PC-9 (cell line): ENCODE measurements at regions not wholly inside any gene's neighbourhood (a gene's known extent, or its start where the extent isn't known, plus 50 kb on each side); places are given as distances from the start of the nearest gene placed in this dataset.

ENCODE experiments used
- BruUV-seq: library from RNA; stranded (reverse); fragments of 400-500 nt; replicated peaks from 2 replicates; lab custom pipeline; 2021; lab: Mats Ljungman, UMichigan
- CTCF ChIA-PET: fragments of 300-600 bp; sonication (Branson Sonifier 250); formaldehyde crosslinking; loops from one replicate; lab custom pipeline; 2022; ENCODE audit warnings: antibody characterized with exemption; lab: Charles Lee
- POLR2A ChIA-PET: fragments of 300-600 bp; sonication (Branson Sonifier 250); formaldehyde crosslinking; loops from one replicate; lab custom pipeline; 2022; ENCODE audit warnings: antibody characterized with exemption; ENCODE audit not compliant: unreplicated experiment; lab: Charles Lee
- DNase-seq, 2 experiments: peaks; one replicate each; pipeline versions ENCODE4 v3.0.0 to v3.0.0-alpha.2; 2015 to 2022; ENCODE audit warnings: mixed read lengths in 1 of 2
- H2AFZ ChIP-seq: fragments of 200-600 bp; sonication (generic); 2 replicates; pipeline ENCODE4 v1.8.1; 2017; ENCODE audit warnings: antibody characterized with exemption
- H3F3A ChIP-seq: fragments of 200-600 bp; sonication (generic); 2 replicates; pipeline ENCODE4 v1.8.1; 2017; ENCODE audit warnings: antibody characterized with exemption, mild to moderate bottlenecking, low read depth; ENCODE audit not compliant: insufficient read depth
- H3K27ac ChIP-seq: fragments of 200-600 bp; sonication (generic); 2 replicates; pipeline ENCODE4 v1.6.1; 2016; ENCODE audit warnings: mixed run types
- H3K27me3 ChIP-seq: fragments of 200-600 bp; sonication (generic); 2 replicates; pipeline ENCODE4 v1.6.1; 2016; ENCODE audit warnings: low read depth, mixed run types; ENCODE audit not compliant: insufficient read depth
- H3K36me3 ChIP-seq: fragments of 200-600 bp; sonication (generic); 2 replicates; pipeline ENCODE4 v1.6.1; 2016; ENCODE audit warnings: low read depth, mixed run types
- H3K4me1 ChIP-seq: fragments of 200-600 bp; sonication (generic); replicated peaks from 2 replicates; pipeline ENCODE4 v1.6.1; 2016; ENCODE audit warnings: mixed run types; ENCODE audit not compliant: insufficient read depth
- H3K4me2 ChIP-seq: fragments of 200-600 bp; sonication (generic); 2 replicates; pipeline ENCODE4 v1.6.1; 2017; ENCODE audit warnings: mixed run types
- H3K4me3 ChIP-seq: fragments of 200-600 bp; sonication (generic); 2 replicates; pipeline ENCODE4 v1.6.1; 2016; ENCODE audit warnings: mixed run types
- H3K79me2 ChIP-seq: fragments of 200-600 bp; sonication (generic); 2 replicates; pipeline ENCODE4 v1.6.1; 2017; ENCODE audit warnings: low read depth, mixed run types
- H3K9me2 ChIP-seq: fragments of 200-600 bp; sonication (generic); 2 replicates; pipeline ENCODE4 v1.8.1; 2017; ENCODE audit warnings: mild to moderate bottlenecking; ENCODE audit not compliant: insufficient read depth
- H3K9me3 ChIP-seq: fragments of 200-600 bp; sonication (generic); 2 replicates; pipeline ENCODE4 v1.8.1; 2016; ENCODE audit warnings: low read depth; ENCODE audit not compliant: insufficient read depth
- H4K20me1 ChIP-seq: fragments of 200-600 bp; sonication (generic); 2 replicates; pipeline ENCODE4 v1.8.1; 2017; ENCODE audit not compliant: insufficient read depth
- EZH2 ChIP-seq: fragments of 200-600 bp; sonication (generic); IDR thresholded peaks from 2 replicates; pipeline ENCODE4 v1.8.0; 2017; ENCODE audit warnings: antibody characterized with exemption, low read depth
- intact Hi-C: fragments of 100-400 bp; cut with micrococcal nuclease; formaldehyde crosslinking; loops from one replicate; pipeline ENCODE4 v1.10.0; 2022; ENCODE audit not compliant: unreplicated experiment
- TF ChIP-seq, protein P1 (sequence below): fragments of 200-600 bp; sonication (generic); conservative IDR thresholded peaks from 2 replicates; pipeline ENCODE4 v1.6.1; 2017; ENCODE audit warnings: mixed run types, antibody characterized with exemption, mild to moderate bottlenecking, moderate library complexity

DNA sequence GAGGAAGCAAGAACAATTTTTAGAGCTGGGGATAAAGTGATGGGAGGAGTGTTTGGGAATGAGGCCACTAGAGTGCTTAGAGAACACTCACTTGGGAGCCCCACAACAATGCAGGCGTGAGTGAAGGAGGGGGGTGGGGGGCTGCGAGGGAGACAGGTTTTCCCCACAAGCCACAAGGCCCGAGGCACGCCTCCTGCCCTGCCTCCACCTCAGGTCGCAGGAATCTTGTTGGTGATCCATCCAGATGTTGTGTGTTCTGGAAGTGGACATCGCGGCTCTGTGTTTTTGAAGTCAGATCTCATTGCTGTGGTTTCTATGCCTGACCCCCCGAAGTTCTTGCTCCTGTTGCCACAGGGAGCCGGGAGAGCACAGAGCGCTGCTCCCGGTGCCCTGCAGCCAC lies 178.0 kb upstream of the BMPER start:
- no peaks in the 10 kb centered on the region for H3K9me2 ChIP-seq
- POLR2A ChIA-PET: interaction anchor here (0.7 kb wide), 1 partner anchor 153 kb away, joined by 3 read pairs; no protein-coding TSS in a partner anchor
- no peak for TF ChIP-seq EZH2
- TF ChIP-seq, protein P1, sequence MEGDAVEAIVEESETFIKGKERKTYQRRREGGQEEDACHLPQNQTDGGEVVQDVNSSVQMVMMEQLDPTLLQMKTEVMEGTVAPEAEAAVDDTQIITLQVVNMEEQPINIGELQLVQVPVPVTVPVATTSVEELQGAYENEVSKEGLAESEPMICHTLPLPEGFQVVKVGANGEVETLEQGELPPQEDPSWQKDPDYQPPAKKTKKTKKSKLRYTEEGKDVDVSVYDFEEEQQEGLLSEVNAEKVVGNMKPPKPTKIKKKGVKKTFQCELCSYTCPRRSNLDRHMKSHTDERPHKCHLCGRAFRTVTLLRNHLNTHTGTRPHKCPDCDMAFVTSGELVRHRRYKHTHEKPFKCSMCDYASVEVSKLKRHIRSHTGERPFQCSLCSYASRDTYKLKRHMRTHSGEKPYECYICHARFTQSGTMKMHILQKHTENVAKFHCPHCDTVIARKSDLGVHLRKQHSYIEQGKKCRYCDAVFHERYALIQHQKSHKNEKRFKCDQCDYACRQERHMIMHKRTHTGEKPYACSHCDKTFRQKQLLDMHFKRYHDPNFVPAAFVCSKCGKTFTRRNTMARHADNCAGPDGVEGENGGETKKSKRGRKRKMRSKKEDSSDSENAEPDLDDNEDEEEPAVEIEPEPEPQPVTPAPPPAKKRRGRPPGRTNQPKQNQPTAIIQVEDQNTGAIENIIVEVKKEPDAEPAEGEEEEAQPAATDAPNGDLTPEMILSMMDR: no peak
- H3K9me3 ChIP-seq: no peaks in the 10 kb centered on the region
- H4K20me1 ChIP-seq: no peaks in the 10 kb centered on the region
- H3K36me3 ChIP-seq: no peaks in the 10 kb centered on the region
- no peak overlapping the region for H3K4me2 ChIP-seq
- H2AFZ ChIP-seq: no peak overlapping the region
- intact Hi-C loops: no loop called here
- no peaks in the 10 kb centered on the region for H3F3A ChIP-seq
- H3K4me3 ChIP-seq: no peak overlapping the region
- no peaks in the 10 kb centered on the region for H3K79me2 ChIP-seq
- H3K27ac ChIP-seq: no peak overlapping the region
- H3K4me1 ChIP-seq: peaks cover 7% of the 10 kb centered on the region
- BruUV-seq: no TSS peak
- no peak for DNase-seq
- CTCF ChIA-PET: no interaction called here
- H3K27me3 ChIP-seq: peaks cover 44% of the 10 kb centered on the region

DNA sequence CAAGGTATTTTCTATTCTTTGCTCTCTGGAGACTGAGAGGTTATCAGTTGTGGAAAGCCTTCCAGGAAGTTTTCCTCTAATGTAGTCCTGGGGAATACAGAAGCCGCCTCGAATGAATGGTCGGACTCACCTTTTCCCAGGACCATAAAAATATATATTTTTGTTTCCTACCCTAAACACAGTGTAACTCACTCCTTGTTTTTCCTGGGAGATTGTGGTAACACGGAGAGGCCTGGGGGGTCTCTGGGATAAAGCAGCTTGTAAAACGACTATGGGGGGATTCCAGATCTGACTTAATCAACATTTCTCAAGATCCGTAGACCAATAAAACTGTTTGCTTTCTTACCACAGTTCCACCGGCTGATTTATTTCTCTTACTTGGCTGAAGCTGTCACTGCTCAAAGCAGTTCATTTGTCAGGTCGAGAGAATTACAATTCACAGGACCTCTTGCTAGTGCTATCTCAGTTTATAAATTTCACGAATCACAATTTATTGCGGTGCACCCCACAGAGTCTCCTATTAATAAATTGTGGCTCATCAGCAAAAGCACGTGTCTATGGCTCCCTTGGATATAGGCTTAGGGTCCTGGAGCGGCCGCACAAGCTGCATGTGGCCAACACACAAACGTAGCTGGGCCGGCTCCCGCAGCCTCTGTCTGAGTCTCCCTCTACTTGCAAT lies 176.3 kb upstream of the BMPER start:
- intact Hi-C loops: no loop called here
- no peaks in the 10 kb centered on the region for H4K20me1 ChIP-seq
- H3K9me2 ChIP-seq: no peaks in the 10 kb centered on the region
- no peak overlapping the region for H2AFZ ChIP-seq
- TF ChIP-seq, protein P1: no peak
- no peak for TF ChIP-seq EZH2
- ChIA-PET CTCF (no interaction called here), POLR2A (no interaction called here)
- H3K4me1 ChIP-seq: no peaks in the 10 kb centered on the region
- no TSS peak for BruUV-seq
- H3K27ac ChIP-seq: no peak overlapping the region
- no peak overlapping the region for H3K4me2 ChIP-seq
- H3F3A ChIP-seq: no peaks in the 10 kb centered on the region
- no peak overlapping the region for H3K4me3 ChIP-seq
- H3K36me3 ChIP-seq: no peaks in the 10 kb centered on the region
- H3K27me3 ChIP-seq: peaks cover 44% of the 10 kb centered on the region
- H3K9me3 ChIP-seq: no peaks in the 10 kb centered on the region
- H3K79me2 ChIP-seq: no peaks in the 10 kb centered on the region
- DNase-seq: no peak

DNA sequence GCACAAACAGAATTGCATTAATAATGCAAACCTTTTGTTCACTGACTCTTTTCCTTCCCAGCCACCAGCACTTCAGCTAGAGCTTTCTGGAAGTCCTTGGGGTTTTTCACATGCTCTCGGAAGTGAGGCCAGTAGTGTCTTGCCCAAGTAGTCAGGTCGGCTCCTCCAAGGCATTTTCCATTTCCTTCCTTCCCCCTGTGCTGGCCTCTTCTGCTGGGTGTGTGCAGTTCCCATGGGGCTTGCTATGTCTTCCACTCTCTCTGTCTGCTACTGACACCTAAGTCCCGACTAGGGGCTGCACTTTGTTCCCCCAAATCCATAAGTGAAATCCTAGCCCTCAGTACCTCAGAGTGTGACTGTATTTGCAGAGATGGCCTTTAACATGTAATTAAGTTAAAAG lies 175.6 kb upstream of the BMPER start:
- CTCF ChIA-PET: no interaction called here
- H2AFZ ChIP-seq: no peak overlapping the region
- H3K27ac ChIP-seq: no peak overlapping the region
- no peak overlapping the region for H3K4me3 ChIP-seq
- H3F3A ChIP-seq: no peaks in the 10 kb centered on the region
- DNase-seq: no peak
- no peaks in the 10 kb centered on the region for H4K20me1 ChIP-seq
- no peak overlapping the region for H3K4me2 ChIP-seq
- H3K4me1 ChIP-seq: no peaks in the 10 kb centered on the region
- peaks cover 43% of the 10 kb centered on the region for H3K27me3 ChIP-seq
- H3K9me2 ChIP-seq: no peaks in the 10 kb centered on the region
- intact Hi-C loops: no loop called here
- H3K36me3 ChIP-seq: no peaks in the 10 kb centered on the region
- BruUV-seq: no TSS peak
- POLR2A ChIA-PET: no interaction called here
- no peak for TF ChIP-seq EZH2
- no peaks in the 10 kb centered on the region for H3K79me2 ChIP-seq
- no peaks in the 10 kb centered on the region for H3K9me3 ChIP-seq

DNA sequence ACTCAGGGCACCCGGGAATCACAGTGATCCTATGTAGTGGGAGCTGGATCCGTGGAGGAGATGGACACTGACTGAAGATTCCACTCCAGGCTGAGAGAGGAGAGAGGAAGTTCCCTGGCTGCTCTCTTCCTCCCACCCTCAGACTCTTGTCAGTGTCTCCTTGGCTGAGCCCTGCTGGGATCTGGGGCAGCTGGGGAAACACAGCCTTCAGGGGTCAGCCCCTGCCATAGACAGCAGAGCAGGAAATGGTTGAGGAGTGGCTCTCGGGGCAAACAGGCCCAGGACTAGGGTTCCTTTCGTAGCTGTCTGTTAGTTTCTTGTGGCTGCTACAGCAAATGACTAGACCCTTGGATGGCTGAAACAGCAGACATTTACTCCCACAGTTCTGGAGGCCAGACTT lies 174.4 kb upstream of the BMPER start:
- intact Hi-C loops: no loop called here
- Histone ChIP-seq H4K20me1 (no peaks in the 10 kb centered on the region), H2AFZ (no peak overlapping the region), H3K4me3 (no peak overlapping the region), H3K9me2 (no peaks in the 10 kb centered on the region), H3K79me2 (no peaks in the 10 kb centered on the region), H3K4me1 (no peaks in the 10 kb centered on the region), H3F3A (no peaks in the 10 kb centered on the region), H3K27ac (no peak overlapping the region), H3K36me3 (no peaks in the 10 kb centered on the region), H3K4me2 (no peak overlapping the region), H3K9me3 (no peaks in the 10 kb centered on the region), H3K27me3 (peaks cover 35% of the 10 kb centered on the region)
- no TSS peak for BruUV-seq
- TF ChIP-seq EZH2: no peak
- TF ChIP-seq, protein P1: no peak
- CTCF ChIA-PET: no interaction called here
- DNase-seq: no peak
- POLR2A ChIA-PET: no interaction called here
